OCI-LY3 (cell line): ENCODE measurements at regions not wholly inside any gene's neighbourhood (a gene's known extent, or its start where the extent isn't known, plus 50 kb on each side); places are given as distances from the start of the nearest gene placed in this dataset.

Experiments
- EZH2phosphoT487 ChIP-seq: fragments of 200-600 bp; shearing (Covaris generic); IDR thresholded peaks from 2 replicates; pipeline ENCODE4 v1.6.1; 2018; ENCODE audit warnings: antibody characterized with exemption, mixed run types, low read depth
- TF ChIP-seq, protein P1 (sequence below): fragments of 200-600, 300-600 bp; sonication (generic); IDR thresholded peaks from 2 replicates; pipeline ENCODE4 v1.5.1; 2014; ENCODE audit warnings: antibody characterized with exemption, low read length, low read depth

DNA sequence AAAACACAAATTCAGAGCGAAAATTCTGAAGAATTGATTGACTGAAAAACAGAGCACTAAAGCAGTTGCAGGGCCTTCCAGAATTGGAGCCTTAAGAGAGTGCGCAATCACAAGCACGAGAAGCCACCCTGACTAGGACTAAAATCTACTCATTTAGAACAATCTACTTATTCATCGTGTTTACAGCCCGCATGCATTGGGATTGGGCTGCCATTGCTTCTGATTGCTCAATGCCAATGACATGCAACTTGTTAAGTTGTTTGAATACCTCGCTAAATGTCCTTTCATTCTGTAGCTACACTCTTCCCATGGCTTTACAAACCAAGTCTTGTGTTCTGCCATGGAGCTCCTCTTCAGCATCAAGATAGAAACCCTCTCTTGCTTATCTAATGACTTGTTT, 425.9 kb upstream of the POM121L12 start:
- TF ChIP-seq, protein P1, sequence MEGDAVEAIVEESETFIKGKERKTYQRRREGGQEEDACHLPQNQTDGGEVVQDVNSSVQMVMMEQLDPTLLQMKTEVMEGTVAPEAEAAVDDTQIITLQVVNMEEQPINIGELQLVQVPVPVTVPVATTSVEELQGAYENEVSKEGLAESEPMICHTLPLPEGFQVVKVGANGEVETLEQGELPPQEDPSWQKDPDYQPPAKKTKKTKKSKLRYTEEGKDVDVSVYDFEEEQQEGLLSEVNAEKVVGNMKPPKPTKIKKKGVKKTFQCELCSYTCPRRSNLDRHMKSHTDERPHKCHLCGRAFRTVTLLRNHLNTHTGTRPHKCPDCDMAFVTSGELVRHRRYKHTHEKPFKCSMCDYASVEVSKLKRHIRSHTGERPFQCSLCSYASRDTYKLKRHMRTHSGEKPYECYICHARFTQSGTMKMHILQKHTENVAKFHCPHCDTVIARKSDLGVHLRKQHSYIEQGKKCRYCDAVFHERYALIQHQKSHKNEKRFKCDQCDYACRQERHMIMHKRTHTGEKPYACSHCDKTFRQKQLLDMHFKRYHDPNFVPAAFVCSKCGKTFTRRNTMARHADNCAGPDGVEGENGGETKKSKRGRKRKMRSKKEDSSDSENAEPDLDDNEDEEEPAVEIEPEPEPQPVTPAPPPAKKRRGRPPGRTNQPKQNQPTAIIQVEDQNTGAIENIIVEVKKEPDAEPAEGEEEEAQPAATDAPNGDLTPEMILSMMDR: no peak
- TF ChIP-seq EZH2phosphoT487: no peak
